ENCODE measurements at regions not wholly inside any gene's neighbourhood (a gene's known extent, or its start where the extent isn't known, plus 50 kb on each side); places are given as distances from the start of the nearest gene placed in this dataset.

DNA sequence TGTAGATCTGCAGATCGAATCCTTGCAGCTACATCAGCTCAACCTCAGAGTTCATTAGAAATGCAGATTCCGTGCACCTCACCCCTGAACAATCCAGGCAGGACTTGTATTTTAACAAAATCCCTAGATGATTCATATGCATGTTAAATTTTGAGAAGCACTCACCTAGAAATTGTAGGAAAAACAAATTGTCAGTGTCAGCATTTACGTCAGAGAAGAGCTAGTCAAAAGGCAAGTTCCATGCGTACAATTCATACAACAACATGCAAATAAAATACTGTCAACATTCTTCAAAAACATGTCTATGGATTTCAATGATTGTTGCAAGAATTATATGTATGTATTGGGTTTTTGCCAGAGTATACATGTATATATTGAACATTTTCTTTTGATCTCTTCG, 504.5 kb downstream of the NLGN4X start:
- TF ChIP-seq GABPA (IDR thresholded peaks at IDR 0.05 in 1 of 2, conservative IDR thresholded peaks at IDR 0.05 in 1 of 2): no peak
- no peak for TF ChIP-seq EGR1 (IDR thresholded peaks at IDR 0.05; ENCODE audit: low read depth in 2 of 2)
- TF ChIP-seq HNF4A (conservative IDR thresholded peaks at IDR 0.05): no peak
- TF ChIP-seq SP1 (IDR thresholded peaks at IDR 0.05): no peak
- no peak for TF ChIP-seq RXRA (IDR thresholded peaks at IDR 0.05)
- no peak for TF ChIP-seq RAD21 (IDR thresholded peaks at IDR 0.05)
- TF ChIP-seq JUND (IDR thresholded peaks at IDR 0.05): no peak
- TF ChIP-seq, protein P1, sequence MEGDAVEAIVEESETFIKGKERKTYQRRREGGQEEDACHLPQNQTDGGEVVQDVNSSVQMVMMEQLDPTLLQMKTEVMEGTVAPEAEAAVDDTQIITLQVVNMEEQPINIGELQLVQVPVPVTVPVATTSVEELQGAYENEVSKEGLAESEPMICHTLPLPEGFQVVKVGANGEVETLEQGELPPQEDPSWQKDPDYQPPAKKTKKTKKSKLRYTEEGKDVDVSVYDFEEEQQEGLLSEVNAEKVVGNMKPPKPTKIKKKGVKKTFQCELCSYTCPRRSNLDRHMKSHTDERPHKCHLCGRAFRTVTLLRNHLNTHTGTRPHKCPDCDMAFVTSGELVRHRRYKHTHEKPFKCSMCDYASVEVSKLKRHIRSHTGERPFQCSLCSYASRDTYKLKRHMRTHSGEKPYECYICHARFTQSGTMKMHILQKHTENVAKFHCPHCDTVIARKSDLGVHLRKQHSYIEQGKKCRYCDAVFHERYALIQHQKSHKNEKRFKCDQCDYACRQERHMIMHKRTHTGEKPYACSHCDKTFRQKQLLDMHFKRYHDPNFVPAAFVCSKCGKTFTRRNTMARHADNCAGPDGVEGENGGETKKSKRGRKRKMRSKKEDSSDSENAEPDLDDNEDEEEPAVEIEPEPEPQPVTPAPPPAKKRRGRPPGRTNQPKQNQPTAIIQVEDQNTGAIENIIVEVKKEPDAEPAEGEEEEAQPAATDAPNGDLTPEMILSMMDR (IDR thresholded peaks at IDR 0.05; ENCODE audit: low read depth, low read length, missing input control): no peak
- no peak for TF ChIP-seq FOXA2 (IDR thresholded peaks at IDR 0.05)
- TF ChIP-seq, protein P2, sequence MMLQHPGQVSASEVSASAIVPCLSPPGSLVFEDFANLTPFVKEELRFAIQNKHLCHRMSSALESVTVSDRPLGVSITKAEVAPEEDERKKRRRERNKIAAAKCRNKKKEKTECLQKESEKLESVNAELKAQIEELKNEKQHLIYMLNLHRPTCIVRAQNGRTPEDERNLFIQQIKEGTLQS (IDR thresholded peaks at IDR 0.05): no peak
- TF ChIP-seq, protein P3, sequence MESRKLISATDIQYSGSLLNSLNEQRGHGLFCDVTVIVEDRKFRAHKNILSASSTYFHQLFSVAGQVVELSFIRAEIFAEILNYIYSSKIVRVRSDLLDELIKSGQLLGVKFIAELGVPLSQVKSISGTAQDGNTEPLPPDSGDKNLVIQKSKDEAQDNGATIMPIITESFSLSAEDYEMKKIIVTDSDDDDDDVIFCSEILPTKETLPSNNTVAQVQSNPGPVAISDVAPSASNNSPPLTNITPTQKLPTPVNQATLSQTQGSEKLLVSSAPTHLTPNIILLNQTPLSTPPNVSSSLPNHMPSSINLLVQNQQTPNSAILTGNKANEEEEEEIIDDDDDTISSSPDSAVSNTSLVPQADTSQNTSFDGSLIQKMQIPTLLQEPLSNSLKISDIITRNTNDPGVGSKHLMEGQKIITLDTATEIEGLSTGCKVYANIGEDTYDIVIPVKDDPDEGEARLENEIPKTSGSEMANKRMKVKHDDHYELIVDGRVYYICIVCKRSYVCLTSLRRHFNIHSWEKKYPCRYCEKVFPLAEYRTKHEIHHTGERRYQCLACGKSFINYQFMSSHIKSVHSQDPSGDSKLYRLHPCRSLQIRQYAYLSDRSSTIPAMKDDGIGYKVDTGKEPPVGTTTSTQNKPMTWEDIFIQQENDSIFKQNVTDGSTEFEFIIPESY (IDR thresholded peaks at IDR 0.05): no peak
- TF ChIP-seq, protein P4, sequence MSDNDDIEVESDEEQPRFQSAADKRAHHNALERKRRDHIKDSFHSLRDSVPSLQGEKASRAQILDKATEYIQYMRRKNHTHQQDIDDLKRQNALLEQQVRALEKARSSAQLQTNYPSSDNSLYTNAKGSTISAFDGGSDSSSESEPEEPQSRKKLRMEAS (IDR thresholded peaks at IDR 0.05): no peak
- no peak for TF ChIP-seq NR2F2 (IDR thresholded peaks at IDR 0.05)
- TF ChIP-seq HNF4G (IDR thresholded peaks at IDR 0.05): no peak
- no peak for TF ChIP-seq FOXA1 (IDR thresholded peaks at IDR 0.05)
- Histone ChIP-seq H3K27ac (ENCODE audit: low read depth in 1 of 2, low read length in 2 of 2) (no peak overlapping the region), H3K9ac (ENCODE audit: low read depth in 1 of 2, low read length in 2 of 2) (no peak overlapping the region), H3K36me3 (ENCODE audit: control insufficient read depth in 4 of 4, insufficient read depth in 3 of 4, low read depth in 1 of 4, low read length in 3 of 4) (no peaks in the 10 kb centered on the region), H3K27me3 (ENCODE audit: control insufficient read depth in 4 of 4, insufficient read depth in 4 of 4, low read length in 3 of 4) (no peaks in the 10 kb centered on the region), H3K4me3 (ENCODE audit: low read depth in 1 of 3, low read length in 3 of 3) (no peak overlapping the region), H3K4me1 (ENCODE audit: control insufficient read depth in 4 of 4, insufficient read depth in 4 of 4, low read length in 3 of 4) (no peaks in the 10 kb centered on the region), H3K9me3 (ENCODE audit: control insufficient read depth in 4 of 4, low read length in 3 of 4) (no peaks in the 10 kb centered on the region)
- 75% methylated on average over 5 of the region's 5 CpGs for WGBS
- no peak for DNase-seq (ENCODE audit: low spot score)

DNA sequence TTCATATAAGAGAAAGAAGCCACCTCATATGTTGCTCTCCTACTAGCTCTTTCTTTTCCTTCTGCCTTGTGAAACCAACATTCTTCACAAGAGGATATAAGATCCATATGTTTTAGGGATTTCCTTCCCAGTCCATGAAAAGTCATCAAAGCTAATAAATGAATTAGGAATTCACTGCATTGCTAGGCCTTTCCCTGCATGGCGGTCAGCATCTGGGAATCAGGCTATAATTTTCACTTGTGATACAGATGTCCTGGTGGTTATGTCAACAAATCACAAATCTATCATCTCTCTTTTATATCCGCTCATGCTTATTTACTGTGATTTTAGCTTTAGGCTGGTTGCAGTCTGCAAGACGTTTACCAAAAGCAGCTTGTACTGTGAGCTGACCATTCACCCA, 510.0 kb downstream of the NLGN4X start:
- WGBS: 70% methylated on average over 3 of the region's 3 CpGs
- DNase-seq (ENCODE audit: low spot score): no peak

More for the DNA sequence above, 510.0 kb downstream of the NLGN4X start:
- no peak overlapping the region for H3K4me3 ChIP-seq (ENCODE audit: low read depth in 1 of 3, low read length in 3 of 3)
- no peaks in the 10 kb centered on the region for H3K27me3 ChIP-seq (ENCODE audit: control insufficient read depth in 4 of 4, insufficient read depth in 4 of 4, low read length in 3 of 4)
- H3K4me1 ChIP-seq (ENCODE audit: control insufficient read depth in 4 of 4, insufficient read depth in 4 of 4, low read length in 3 of 4): no peaks in the 10 kb centered on the region
- TF ChIP-seq FOXA1 (IDR thresholded peaks at IDR 0.05) (no peak), TAF1 (conservative IDR thresholded peaks at IDR 0.05) (no peak), YY1 (IDR thresholded peaks at IDR 0.05) (no peak), SP1 (IDR thresholded peaks at IDR 0.05) (no peak), HNF4A (conservative IDR thresholded peaks at IDR 0.05) (no peak), RAD21 (IDR thresholded peaks at IDR 0.05) (no peak), GABPA (IDR thresholded peaks at IDR 0.05 in 1 of 2, conservative IDR thresholded peaks at IDR 0.05 in 1 of 2) (no peak), JUND (IDR thresholded peaks at IDR 0.05) (no peak), FOXA2 (IDR thresholded peaks at IDR 0.05) (no peak), EGR1 (IDR thresholded peaks at IDR 0.05; ENCODE audit: low read depth in 2 of 2) (no peak), HNF4G (IDR thresholded peaks at IDR 0.05) (no peak), RXRA (IDR thresholded peaks at IDR 0.05) (no peak), NR2F2 (IDR thresholded peaks at IDR 0.05) (no peak)
- TF ChIP-seq, protein P2 (IDR thresholded peaks at IDR 0.05): no peak
- TF ChIP-seq, protein P5, sequence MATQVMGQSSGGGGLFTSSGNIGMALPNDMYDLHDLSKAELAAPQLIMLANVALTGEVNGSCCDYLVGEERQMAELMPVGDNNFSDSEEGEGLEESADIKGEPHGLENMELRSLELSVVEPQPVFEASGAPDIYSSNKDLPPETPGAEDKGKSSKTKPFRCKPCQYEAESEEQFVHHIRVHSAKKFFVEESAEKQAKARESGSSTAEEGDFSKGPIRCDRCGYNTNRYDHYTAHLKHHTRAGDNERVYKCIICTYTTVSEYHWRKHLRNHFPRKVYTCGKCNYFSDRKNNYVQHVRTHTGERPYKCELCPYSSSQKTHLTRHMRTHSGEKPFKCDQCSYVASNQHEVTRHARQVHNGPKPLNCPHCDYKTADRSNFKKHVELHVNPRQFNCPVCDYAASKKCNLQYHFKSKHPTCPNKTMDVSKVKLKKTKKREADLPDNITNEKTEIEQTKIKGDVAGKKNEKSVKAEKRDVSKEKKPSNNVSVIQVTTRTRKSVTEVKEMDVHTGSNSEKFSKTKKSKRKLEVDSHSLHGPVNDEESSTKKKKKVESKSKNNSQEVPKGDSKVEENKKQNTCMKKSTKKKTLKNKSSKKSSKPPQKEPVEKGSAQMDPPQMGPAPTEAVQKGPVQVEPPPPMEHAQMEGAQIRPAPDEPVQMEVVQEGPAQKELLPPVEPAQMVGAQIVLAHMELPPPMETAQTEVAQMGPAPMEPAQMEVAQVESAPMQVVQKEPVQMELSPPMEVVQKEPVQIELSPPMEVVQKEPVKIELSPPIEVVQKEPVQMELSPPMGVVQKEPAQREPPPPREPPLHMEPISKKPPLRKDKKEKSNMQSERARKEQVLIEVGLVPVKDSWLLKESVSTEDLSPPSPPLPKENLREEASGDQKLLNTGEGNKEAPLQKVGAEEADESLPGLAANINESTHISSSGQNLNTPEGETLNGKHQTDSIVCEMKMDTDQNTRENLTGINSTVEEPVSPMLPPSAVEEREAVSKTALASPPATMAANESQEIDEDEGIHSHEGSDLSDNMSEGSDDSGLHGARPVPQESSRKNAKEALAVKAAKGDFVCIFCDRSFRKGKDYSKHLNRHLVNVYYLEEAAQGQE (IDR thresholded peaks at IDR 0.05): no peak
- TF ChIP-seq, protein P1 (IDR thresholded peaks at IDR 0.05; ENCODE audit: low read depth, low read length, missing input control): no peak
- TF ChIP-seq, protein P3 (IDR thresholded peaks at IDR 0.05): no peak
- TF ChIP-seq, protein P4 (IDR thresholded peaks at IDR 0.05): no peak
- no peaks in the 10 kb centered on the region for H3K36me3 ChIP-seq (ENCODE audit: control insufficient read depth in 4 of 4, insufficient read depth in 3 of 4, low read depth in 1 of 4, low read length in 3 of 4)
- no peak overlapping the region for H3K27ac ChIP-seq (ENCODE audit: low read depth in 1 of 2, low read length in 2 of 2)
- H3K9me3 ChIP-seq (ENCODE audit: control insufficient read depth in 4 of 4, low read length in 3 of 4): no peaks in the 10 kb centered on the region
- no peak overlapping the region for H3K9ac ChIP-seq (ENCODE audit: low read depth in 1 of 2, low read length in 2 of 2)

All from liver (tissue), 8 donors.